ENCODE measurements at regions not wholly inside any gene's neighbourhood (a gene's known extent, or its start where the extent isn't known, plus 50 kb on each side); places are given as distances from the start of the nearest gene placed in this dataset.
A peak's percentile ranks its signal among the peaks of the same experiment; 100 is the strongest.

DNA sequence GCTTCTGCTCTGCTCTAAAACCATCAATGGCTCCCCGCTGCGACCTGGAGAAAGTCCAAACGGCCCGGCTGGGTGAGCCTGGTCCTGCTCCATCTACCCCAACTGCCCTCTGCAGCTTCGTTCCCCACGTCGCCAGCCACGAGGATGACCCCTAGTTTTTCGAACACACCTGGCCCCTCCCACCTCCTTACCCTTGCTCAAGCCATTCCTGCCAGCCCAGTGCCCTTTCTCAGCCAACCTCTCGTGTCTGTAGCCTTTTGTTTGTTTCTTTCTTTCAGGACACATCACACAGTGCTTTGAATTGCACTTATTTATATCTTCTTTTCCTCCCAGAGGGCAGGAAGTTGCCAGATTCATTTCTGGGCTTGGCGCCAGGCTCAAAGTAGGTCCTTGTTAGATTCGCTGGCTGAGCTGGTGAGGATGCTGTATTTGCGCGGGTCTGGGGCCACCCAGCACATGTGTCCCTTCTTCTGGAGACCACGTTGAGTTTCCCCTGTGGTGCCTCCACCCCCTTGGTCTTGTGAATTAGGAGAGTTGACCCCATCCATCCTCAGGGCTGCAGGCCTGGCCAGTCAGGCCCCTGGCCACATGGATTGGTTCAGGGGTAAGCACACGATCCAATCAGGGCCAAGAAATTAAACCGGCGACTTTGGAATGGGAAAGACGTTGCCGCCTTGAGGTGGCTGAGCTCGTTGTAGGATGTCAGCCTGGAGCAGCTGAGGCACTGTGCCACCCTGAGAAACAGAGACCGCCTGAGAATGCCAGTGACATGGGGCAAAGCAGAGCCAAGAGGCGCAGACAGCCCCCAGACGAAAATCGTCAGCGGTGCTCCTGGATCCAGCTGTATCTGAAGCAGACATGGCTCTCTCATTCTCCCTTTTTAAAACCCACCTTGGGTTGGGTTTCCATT lies 156.0 kb downstream of the CEBPB start:
- peak in 1 of 2 donors; percentile 21 for TF ChIP-seq POLR2A (IDR thresholded peaks at IDR 0.05)
- peak; percentile 79 for TF ChIP-seq POLR2AphosphoS5 (IDR thresholded peaks at IDR 0.05)
- TF ChIP-seq CTCF (IDR thresholded peaks at IDR 0.05) = no peak
- no peak for TF ChIP-seq EP300 (IDR thresholded peaks at IDR 0.05)

Measured in gastroesophageal sphincter (tissue), 3 donors.